Tibial artery (tissue), 4 donors: ENCODE measurements at regions not wholly inside any gene's neighbourhood (a gene's known extent, or its start where the extent isn't known, plus 50 kb on each side); places are given as distances from the start of the nearest gene placed in this dataset.

Experiments used
- DNase-seq, 2 donors: peaks; one replicate each; pipeline ENCODE4 v3.0.0-alpha.2; 2019
- H3K27ac ChIP-seq, 2 donors: fragments of 200-600 bp; sonication (generic) in 1 of 2; 1 replicate in 1 of 2; 2 replicates in 1 of 2; pipeline ENCODE4 v1.5.1; 2018 to 2019; ENCODE audit warnings: mild to moderate bottlenecking in 1 of 2
- H3K27me3 ChIP-seq, 2 donors: fragments of 200-600 bp; sonication (generic) in 1 of 2; one replicate each; pipeline versions ENCODE4 v1.5.1 to v1.6.0; 2016 to 2019
- H3K36me3 ChIP-seq, 3 donors: fragments of 200-600 bp; sonication (generic) in 2 of 3; one replicate each; pipeline ENCODE4 v1.5.1; 2016 to 2019; ENCODE audit warnings: mild to moderate bottlenecking in 2 of 3
- H3K4me1 ChIP-seq, 4 donors: fragments of 200-600 bp; sonication (generic) in 2 of 4; 1 replicate in 3 of 4; 2 replicates in 1 of 4; pipeline ENCODE4 v1.5.1; 2016 to 2019
- H3K4me3 ChIP-seq, 2 donors: fragments of 200-600 bp; sonication (generic) in 1 of 2; 1 replicate in 1 of 2; 2 replicates in 1 of 2; pipeline ENCODE4 v1.5.1; 2018 to 2019; ENCODE audit warnings: mild to moderate bottlenecking in 2 of 2
- H3K9me3 ChIP-seq, 3 donors: fragments of 200-600 bp; sonication (generic) in 1 of 3; one replicate each; pipeline ENCODE4 v1.5.1; 2016 to 2019
- CTCF ChIP-seq, 2 experiments: fragments of 200-600 bp in 1 of 2; fragments of 450-650 bp in 1 of 2; IDR thresholded peaks; one replicate each; pipeline ENCODE4 v1.5.1; 2017 to 2019; ENCODE audit warnings: antibody characterized with exemption in 2 of 2, mild to moderate bottlenecking in 1 of 2, moderate library complexity in 1 of 2
- intact Hi-C: fragments of 100-400 bp; cut with DNase I; formaldehyde crosslinking; loops from one replicate; pipeline ENCODE4 v1.15.0; 2023; ENCODE audit warnings: low total_unique reads

GRCh38 chr7:20931739-20932138, 145.1 kb upstream of the SP8 start:
- no peaks in the 10 kb centered on the region for H3K36me3 ChIP-seq
- H3K4me1 ChIP-seq: no peaks in the 10 kb centered on the region
- no peak overlapping the region for H3K4me3 ChIP-seq
- H3K27me3 ChIP-seq: no peaks in the 10 kb centered on the region
- H3K27ac ChIP-seq: no peak overlapping the region
- DNase-seq: no peak
- intact Hi-C loops: no loop called here
- no peak for TF ChIP-seq CTCF (IDR thresholded peaks at IDR 0.05)
- H3K9me3 ChIP-seq: no peaks in the 10 kb centered on the region

GRCh38 chr7:20932785-20933527, 146.3 kb upstream of the SP8 start:
- no peak overlapping the region for H3K27ac ChIP-seq
- H3K9me3 ChIP-seq: no peaks in the 10 kb centered on the region
- no peaks in the 10 kb centered on the region for H3K36me3 ChIP-seq
- no peaks in the 10 kb centered on the region for H3K4me1 ChIP-seq
- no peak overlapping the region for H3K4me3 ChIP-seq
- no peak for DNase-seq
- no peak for TF ChIP-seq CTCF (IDR thresholded peaks at IDR 0.05)
- intact Hi-C loops: no loop called here
- H3K27me3 ChIP-seq: no peaks in the 10 kb centered on the region

GRCh38 chr7:20945451-20945850, 158.8 kb upstream of the SP8 start:
- H3K4me1 ChIP-seq: no peaks in the 10 kb centered on the region
- intact Hi-C loops: no loop called here
- H3K27me3 ChIP-seq: no peaks in the 10 kb centered on the region
- DNase-seq: no peak
- no peaks in the 10 kb centered on the region for H3K36me3 ChIP-seq
- no peak overlapping the region for H3K27ac ChIP-seq
- H3K9me3 ChIP-seq: no peaks in the 10 kb centered on the region
- TF ChIP-seq CTCF (IDR thresholded peaks at IDR 0.05): no peak
- no peak overlapping the region for H3K4me3 ChIP-seq

- no peaks in the 10 kb centered on the region for H3K36me3 ChIP-seq
- intact Hi-C loops: no loop called here
- H3K4me3 ChIP-seq: no peak overlapping the region
- no peaks in the 10 kb centered on the region for H3K4me1 ChIP-seq
- no peak overlapping the region for H3K27ac ChIP-seq
- no peak for TF ChIP-seq CTCF (IDR thresholded peaks at IDR 0.05)
- no peaks in the 10 kb centered on the region for H3K9me3 ChIP-seq
- DNase-seq: no peak
- H3K27me3 ChIP-seq: no peaks in the 10 kb centered on the region
These were observed 166.2 kb upstream of the SP8 start for GRCh38 chr7:20952916-20953315.

GRCh38 chr7:20954711-20955619, 168.3 kb upstream of the SP8 start:
- no peak for TF ChIP-seq CTCF (IDR thresholded peaks at IDR 0.05)
- Histone ChIP-seq H3K4me3 (no peak overlapping the region), H3K27me3 (no peaks in the 10 kb centered on the region), H3K4me1 (no peaks in the 10 kb centered on the region), H3K9me3 (no peaks in the 10 kb centered on the region), H3K36me3 (no peaks in the 10 kb centered on the region), H3K27ac (no peak overlapping the region)
- intact Hi-C loops: no loop called here
- no peak for DNase-seq
